ENCODE measurements at regions not wholly inside any gene's neighbourhood (a gene's known extent, or its start where the extent isn't known, plus 50 kb on each side); places are given as distances from the start of the nearest gene placed in this dataset.

DNA sequence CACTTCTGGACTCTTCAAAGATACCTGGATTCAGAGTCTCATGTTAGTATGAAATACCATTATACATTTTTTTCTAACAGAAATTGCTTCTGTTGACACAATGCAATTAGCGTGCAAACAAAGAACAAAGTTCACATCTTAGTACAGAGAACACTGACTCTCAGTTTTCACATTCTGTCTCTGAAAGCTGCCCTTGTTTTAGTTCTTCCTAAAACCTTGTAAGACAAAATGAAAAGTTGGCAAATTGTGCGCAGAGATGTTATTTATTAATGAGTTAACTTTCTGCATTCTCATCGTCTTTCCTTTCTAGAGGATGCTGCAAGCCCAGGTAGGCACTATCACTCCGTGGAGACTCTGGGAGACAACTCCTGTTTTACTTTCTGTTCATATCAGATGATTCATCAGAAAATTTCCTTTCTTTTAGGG, 377.3 kb upstream of the POU3F3 start:
- DNase-seq (ENCODE audit: low read depth, low spot score), result no peak
- H3K4me3 ChIP-seq, result no peak overlapping the region
- TF ChIP-seq POLR2AphosphoS5 (IDR thresholded peaks at IDR 0.05; ENCODE audit: borderline replicate concordance, low read depth, low read length), result no peak
- no peak overlapping the region for H3K9ac ChIP-seq (ENCODE audit: insufficient read length)
- H3K9me3 ChIP-seq (ENCODE audit: low read depth, low read length), result no peaks in the 10 kb centered on the region
- no peaks in the 10 kb centered on the region for H3K36me3 ChIP-seq (ENCODE audit: insufficient read depth, low read length)
- no peak overlapping the region for H3K27ac ChIP-seq

DNA sequence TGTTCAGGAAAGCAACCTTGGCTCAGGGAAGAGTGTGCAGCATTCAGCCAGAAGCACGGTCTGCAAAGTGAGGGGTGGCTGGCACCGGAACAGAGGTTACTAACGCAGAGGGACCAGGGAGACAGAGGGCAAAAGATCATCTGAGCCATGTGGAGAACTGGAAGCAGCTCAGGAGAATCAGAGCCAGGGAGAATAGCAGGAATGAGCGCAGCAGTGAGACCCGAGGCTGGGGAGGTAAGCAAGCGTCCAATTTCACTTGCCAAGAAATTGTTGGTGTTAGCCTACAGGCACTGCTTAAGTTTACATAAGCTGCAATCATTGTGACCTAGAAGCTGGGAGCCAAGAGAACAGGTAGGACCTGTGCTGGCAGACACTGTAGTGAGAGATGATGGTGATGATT, 372.6 kb upstream of the POU3F3 start:
- TF ChIP-seq POLR2AphosphoS5 (IDR thresholded peaks at IDR 0.05; ENCODE audit: borderline replicate concordance, low read depth, low read length) (no peak), EZH2 (IDR thresholded peaks at IDR 0.05) (no peak), FOXP2 (optimal IDR thresholded peaks at IDR 0.05; ENCODE audit: control extremely low read depth, extremely low read length, insufficient read depth) (no peak)
- Histone ChIP-seq H3K9me3 (ENCODE audit: low read depth, low read length) (no peaks in the 10 kb centered on the region), H3K9ac (ENCODE audit: insufficient read length) (no peak overlapping the region), H3K27ac (no peak overlapping the region), H3K4me3 (no peak overlapping the region), H3K36me3 (ENCODE audit: insufficient read depth, low read length) (no peaks in the 10 kb centered on the region)
- DNase-seq (ENCODE audit: low read depth, low spot score), result no peak

DNA sequence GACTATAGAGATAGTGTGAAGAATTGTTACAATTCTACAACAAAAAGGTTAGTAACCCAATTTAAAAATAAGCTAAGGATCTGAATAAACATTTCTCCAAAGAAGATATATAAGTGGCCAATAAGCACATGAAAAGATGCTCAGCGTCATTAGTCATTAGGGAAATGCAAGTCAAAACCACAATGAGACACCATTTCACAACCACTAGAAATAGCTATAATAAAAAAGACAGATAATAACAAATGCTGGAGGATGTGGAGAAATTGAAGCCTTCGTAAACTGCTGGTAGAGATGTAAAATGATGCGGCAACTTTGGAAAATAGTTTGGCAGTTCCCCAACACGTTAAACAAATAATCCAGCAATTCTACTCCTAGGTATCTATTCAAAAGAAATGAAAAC, 366.5 kb upstream of the POU3F3 start:
- TF ChIP-seq FOXP2 (optimal IDR thresholded peaks at IDR 0.05; ENCODE audit: control extremely low read depth, extremely low read length, insufficient read depth), result no peak
- TF ChIP-seq EZH2 (IDR thresholded peaks at IDR 0.05), result no peak
- no peak for TF ChIP-seq POLR2AphosphoS5 (IDR thresholded peaks at IDR 0.05; ENCODE audit: borderline replicate concordance, low read depth, low read length)
- H3K27ac ChIP-seq, result no peak overlapping the region
- no peak overlapping the region for H3K4me3 ChIP-seq
- no peaks in the 10 kb centered on the region for H3K9me3 ChIP-seq (ENCODE audit: low read depth, low read length)
- no peaks in the 10 kb centered on the region for H3K36me3 ChIP-seq (ENCODE audit: insufficient read depth, low read length)
- H3K9ac ChIP-seq (ENCODE audit: insufficient read length), result no peak overlapping the region
- no peak for DNase-seq (ENCODE audit: low read depth, low spot score)

DNA sequence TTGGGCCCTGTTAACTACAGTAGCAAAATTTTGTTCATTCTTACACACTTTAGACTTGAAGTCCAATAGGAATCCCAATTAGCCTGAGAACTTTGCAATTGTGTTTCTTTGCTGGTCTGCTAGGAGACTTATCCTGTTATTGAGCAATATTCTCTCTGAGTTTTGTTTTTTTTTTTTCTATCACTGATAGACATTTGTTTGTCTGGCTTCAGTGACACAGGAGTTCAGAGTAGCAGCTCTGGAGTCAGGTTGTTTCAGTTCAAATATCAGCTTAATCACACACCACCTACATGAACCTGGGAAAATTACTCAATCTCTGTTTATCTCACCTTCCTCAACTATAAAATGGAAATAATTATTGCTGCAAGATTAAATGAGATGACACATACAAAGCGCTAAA, 360.2 kb upstream of the POU3F3 start:
- Histone ChIP-seq H3K27ac (no peak overlapping the region), H3K9me3 (ENCODE audit: low read depth, low read length) (no peaks in the 10 kb centered on the region), H3K4me3 (no peak overlapping the region), H3K9ac (ENCODE audit: insufficient read length) (no peak overlapping the region), H3K36me3 (ENCODE audit: insufficient read depth, low read length) (no peaks in the 10 kb centered on the region)
- DNase-seq (ENCODE audit: low read depth, low spot score), result no peak
- TF ChIP-seq POLR2AphosphoS5 (IDR thresholded peaks at IDR 0.05; ENCODE audit: borderline replicate concordance, low read depth, low read length) (no peak), FOXP2 (optimal IDR thresholded peaks at IDR 0.05; ENCODE audit: control extremely low read depth, extremely low read length, insufficient read depth) (no peak), EZH2 (IDR thresholded peaks at IDR 0.05) (no peak)

DNA sequence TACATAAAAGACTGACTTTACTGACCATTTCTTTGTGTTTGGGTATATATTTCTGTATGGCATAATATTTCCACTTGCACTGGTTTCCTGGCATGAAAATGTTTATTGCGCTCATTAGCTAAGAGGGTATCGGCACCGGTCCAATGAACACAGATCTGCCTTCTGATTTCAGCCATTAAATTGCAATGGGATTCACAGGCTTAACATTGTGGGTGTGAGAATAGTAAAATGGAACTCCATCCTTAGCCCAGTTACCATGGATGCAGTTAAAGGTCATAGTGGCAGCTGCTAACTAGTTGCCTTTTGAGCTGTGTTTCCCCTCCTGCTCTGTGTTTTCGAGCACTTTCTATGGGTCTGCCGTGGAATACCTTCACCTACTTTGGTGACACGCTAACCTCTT, 352.6 kb upstream of the POU3F3 start:
- Histone ChIP-seq H3K9ac (ENCODE audit: insufficient read length) (no peak overlapping the region), H3K36me3 (ENCODE audit: insufficient read depth, low read length) (no peaks in the 10 kb centered on the region), H3K4me3 (no peak overlapping the region), H3K27ac (no peak overlapping the region), H3K9me3 (ENCODE audit: low read depth, low read length) (no peaks in the 10 kb centered on the region)
- TF ChIP-seq FOXP2 (optimal IDR thresholded peaks at IDR 0.05; ENCODE audit: control extremely low read depth, extremely low read length, insufficient read depth), result no peak
- no peak for TF ChIP-seq POLR2AphosphoS5 (IDR thresholded peaks at IDR 0.05; ENCODE audit: borderline replicate concordance, low read depth, low read length)
- TF ChIP-seq EZH2 (IDR thresholded peaks at IDR 0.05), result no peak
- DNase-seq (ENCODE audit: low read depth, low spot score), result no peak

DNA sequence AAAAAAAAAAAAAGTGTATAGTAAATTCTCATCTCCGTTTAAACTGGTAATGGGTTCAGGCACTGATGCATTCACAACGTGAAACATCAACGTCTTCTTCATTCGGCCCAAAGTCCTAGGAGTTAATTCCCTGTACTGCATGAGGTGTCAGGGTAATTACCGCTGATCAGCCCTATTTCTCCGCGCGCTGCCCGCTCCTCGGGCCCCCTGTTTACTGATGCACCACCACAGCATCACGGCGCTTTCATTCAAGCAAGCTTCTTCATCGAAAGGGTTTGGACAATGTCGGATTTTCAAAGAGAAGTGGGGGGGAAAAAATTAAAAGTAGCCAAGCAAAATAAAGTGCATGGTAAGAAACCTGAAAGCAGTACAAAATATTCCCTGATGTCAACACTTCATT, 352.0 kb upstream of the POU3F3 start:
- no peak for DNase-seq (ENCODE audit: low read depth, low spot score)
- no peak overlapping the region for H3K27ac ChIP-seq
- TF ChIP-seq EZH2 (IDR thresholded peaks at IDR 0.05) (no peak), POLR2AphosphoS5 (IDR thresholded peaks at IDR 0.05; ENCODE audit: borderline replicate concordance, low read depth, low read length) (no peak), FOXP2 (optimal IDR thresholded peaks at IDR 0.05; ENCODE audit: control extremely low read depth, extremely low read length, insufficient read depth) (no peak)
- no peaks in the 10 kb centered on the region for H3K9me3 ChIP-seq (ENCODE audit: low read depth, low read length)
- H3K9ac ChIP-seq (ENCODE audit: insufficient read length), result no peak overlapping the region
- no peak overlapping the region for H3K4me3 ChIP-seq
- no peaks in the 10 kb centered on the region for H3K36me3 ChIP-seq (ENCODE audit: insufficient read depth, low read length)

DNA sequence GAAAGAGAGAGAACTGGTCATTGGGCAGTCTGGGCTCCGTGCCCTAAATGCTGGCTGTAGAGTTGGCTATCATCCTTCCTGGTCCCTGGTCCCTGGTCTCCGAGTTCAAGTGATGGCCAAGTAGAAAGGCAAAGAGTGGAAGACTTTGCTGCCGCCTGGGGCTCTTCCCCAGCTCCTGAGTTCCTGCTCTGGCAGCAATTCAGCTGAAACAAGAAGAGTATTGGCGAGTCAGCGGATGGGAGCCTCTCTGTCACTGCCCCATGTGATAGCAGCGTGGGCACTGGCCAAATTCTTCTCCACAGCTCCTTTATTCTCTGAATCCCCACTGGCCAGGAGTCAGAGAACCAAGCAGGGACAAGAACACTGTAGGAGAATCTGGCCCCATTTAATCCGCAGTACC, 351.0 kb upstream of the POU3F3 start:
- no peak for DNase-seq (ENCODE audit: low read depth, low spot score)
- Histone ChIP-seq H3K9ac (ENCODE audit: insufficient read length) (no peak overlapping the region), H3K27ac (no peak overlapping the region), H3K4me3 (no peak overlapping the region), H3K9me3 (ENCODE audit: low read depth, low read length) (no peaks in the 10 kb centered on the region), H3K36me3 (ENCODE audit: insufficient read depth, low read length) (no peaks in the 10 kb centered on the region)
- TF ChIP-seq EZH2 (IDR thresholded peaks at IDR 0.05) (no peak), POLR2AphosphoS5 (IDR thresholded peaks at IDR 0.05; ENCODE audit: borderline replicate concordance, low read depth, low read length) (no peak), FOXP2 (optimal IDR thresholded peaks at IDR 0.05; ENCODE audit: control extremely low read depth, extremely low read length, insufficient read depth) (no peak)

DNA sequence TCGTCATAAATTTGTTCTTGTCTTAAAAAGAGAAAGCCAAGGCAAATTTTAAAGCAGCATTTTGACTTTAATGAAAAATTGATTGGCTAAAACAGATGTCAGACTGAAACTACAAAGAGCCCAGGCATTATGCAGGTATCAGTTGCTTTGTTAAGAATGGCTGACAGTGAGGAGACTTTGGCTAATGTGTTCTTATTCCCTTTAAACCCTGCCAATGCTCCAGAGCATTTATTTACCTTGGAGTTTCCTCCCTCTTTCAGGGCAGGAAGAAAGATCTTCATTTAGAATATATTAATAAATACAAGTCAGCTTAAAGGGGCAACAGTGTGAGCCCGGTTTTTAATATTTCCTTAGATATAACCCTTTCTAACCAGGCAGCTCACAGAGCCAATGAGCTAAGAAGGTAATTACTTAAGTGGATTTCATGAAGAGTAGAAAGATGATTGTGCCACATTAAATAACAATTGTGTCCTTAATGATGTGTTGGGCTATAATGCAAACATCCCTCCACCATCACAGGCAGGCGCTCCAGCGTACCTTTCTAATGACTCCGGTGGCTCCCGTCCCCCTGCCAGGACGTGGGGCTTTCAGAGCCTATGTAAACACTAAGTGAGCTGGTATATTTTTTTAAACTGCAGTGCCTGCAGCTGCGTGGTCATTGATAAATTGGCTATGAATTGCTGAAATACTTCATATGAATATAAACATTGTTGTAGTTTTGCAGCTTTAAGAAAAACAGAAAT, 349.4 kb upstream of the POU3F3 start:
- DNase-seq (ENCODE audit: low read depth, low spot score), result no peak
- H3K9me3 ChIP-seq (ENCODE audit: low read depth, low read length), result no peaks in the 10 kb centered on the region

DNA sequence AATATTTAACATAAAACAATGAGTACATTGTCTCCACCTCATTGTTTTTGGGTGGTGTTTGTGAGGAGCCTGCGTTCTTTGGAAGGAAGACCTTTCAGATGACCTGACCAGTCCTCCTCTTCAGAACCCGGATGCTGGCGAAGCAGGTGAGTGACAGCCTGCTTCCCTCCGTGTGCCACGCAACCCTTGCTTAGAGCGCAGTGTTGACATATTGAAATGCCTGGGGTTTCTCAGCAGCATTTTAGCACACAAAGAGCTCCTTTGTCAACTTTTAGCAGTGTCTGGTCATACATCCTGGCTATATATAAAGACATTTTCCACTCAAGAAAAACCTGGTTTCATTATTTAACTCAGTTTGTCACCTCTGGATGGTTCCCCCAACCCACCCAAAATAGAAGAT, 335.7 kb upstream of the POU3F3 start:
- DNase-seq (ENCODE audit: low read depth, low spot score), result no peak
- Histone ChIP-seq H3K27ac (no peak overlapping the region), H3K9ac (ENCODE audit: insufficient read length) (no peak overlapping the region), H3K36me3 (ENCODE audit: insufficient read depth, low read length) (no peaks in the 10 kb centered on the region), H3K9me3 (ENCODE audit: low read depth, low read length) (no peaks in the 10 kb centered on the region), H3K4me3 (no peak overlapping the region)
- TF ChIP-seq POLR2AphosphoS5 (IDR thresholded peaks at IDR 0.05; ENCODE audit: borderline replicate concordance, low read depth, low read length), result no peak
- TF ChIP-seq FOXP2 (optimal IDR thresholded peaks at IDR 0.05; ENCODE audit: control extremely low read depth, extremely low read length, insufficient read depth), result no peak
- no peak for TF ChIP-seq EZH2 (IDR thresholded peaks at IDR 0.05)

More for the DNA sequence above, 349.4 kb upstream of the POU3F3 start:
- TF ChIP-seq FOXP2 (optimal IDR thresholded peaks at IDR 0.05; ENCODE audit: control extremely low read depth, extremely low read length, insufficient read depth), result no peak
- no peak for TF ChIP-seq POLR2AphosphoS5 (IDR thresholded peaks at IDR 0.05; ENCODE audit: borderline replicate concordance, low read depth, low read length)
- no peak for TF ChIP-seq EZH2 (IDR thresholded peaks at IDR 0.05)
- no peak overlapping the region for H3K4me3 ChIP-seq
- H3K36me3 ChIP-seq (ENCODE audit: insufficient read depth, low read length), result no peaks in the 10 kb centered on the region
- no peak overlapping the region for H3K9ac ChIP-seq (ENCODE audit: insufficient read length)
- H3K27ac ChIP-seq, result no peak overlapping the region

Data from SK-N-MC (cell line).